HG02678 (cell line): ENCODE measurements at regions not wholly inside any gene's neighbourhood (a gene's known extent, or its start where the extent isn't known, plus 50 kb on each side); places are given as distances from the start of the nearest gene placed in this dataset.

Source experiments
- ATAC-seq: cut with Tn5 transposase; IDR thresholded peaks from one replicate; pipeline ENCODE4 v1.9.1; 2021; ENCODE audit warnings: mild to moderate bottlenecking, moderate library complexity; ENCODE audit not compliant: unreplicated experiment

- ATAC-seq: no peak
Observed at GRCh38 chr3:25032344-25032743, 395.7 kb upstream of the RARB start.

GRCh38 chr3:25033407-25034029 lies 394.5 kb upstream of the RARB start:
- ATAC-seq: peak; percentile 87

GRCh38 chr3:25035526-25035925 lies 392.5 kb upstream of the RARB start:
- no peak for ATAC-seq

GRCh38 chr3:25036633-25037032 lies 391.4 kb upstream of the RARB start:
- no peak for ATAC-seq

GRCh38 chr3:25037049-25037547 lies 391.0 kb upstream of the RARB start:
- ATAC-seq: no peak

- no peak for ATAC-seq
Observed at GRCh38 chr3:25038271-25038670, 389.8 kb upstream of the RARB start.

- no peak for ATAC-seq
Observed at GRCh38 chr3:25038922-25039321, 389.1 kb upstream of the RARB start.

- ATAC-seq: no peak
Observed at GRCh38 chr3:25040748-25041147, 387.3 kb upstream of the RARB start.

- ATAC-seq: no peak
Observed at GRCh38 chr3:25041871-25042584, 386.0 kb upstream of the RARB start.

- ATAC-seq: no peak
Observed at GRCh38 chr3:25043177-25043576, 384.9 kb upstream of the RARB start.

- no peak for ATAC-seq
Observed at GRCh38 chr3:25043749-25044148, 384.3 kb upstream of the RARB start.

GRCh38 chr3:25044762-25045710 lies 383.0 kb upstream of the RARB start:
- no peak for ATAC-seq

- no peak for ATAC-seq
Observed at GRCh38 chr3:25046911-25047771, 380.9 kb upstream of the RARB start.

GRCh38 chr3:25049304-25049703 lies 378.8 kb upstream of the RARB start:
- no peak for ATAC-seq

GRCh38 chr3:25053360-25053759 lies 374.7 kb upstream of the RARB start:
- ATAC-seq: no peak

GRCh38 chr3:25056036-25056755 lies 371.9 kb upstream of the RARB start:
- no peak for ATAC-seq

- ATAC-seq: no peak
Observed at GRCh38 chr3:25056803-25057351, 371.2 kb upstream of the RARB start.

- no peak for ATAC-seq
Observed at GRCh38 chr3:25057379-25057778, 370.7 kb upstream of the RARB start.

- no peak for ATAC-seq
Observed at GRCh38 chr3:25064681-25065080, 363.4 kb upstream of the RARB start.

- no peak for ATAC-seq
Observed at GRCh38 chr3:25069970-25070369, 358.1 kb upstream of the RARB start.
